ENCODE measurements at regions not wholly inside any gene's neighbourhood (a gene's known extent, or its start where the extent isn't known, plus 50 kb on each side); places are given as distances from the start of the nearest gene placed in this dataset.

DNA sequence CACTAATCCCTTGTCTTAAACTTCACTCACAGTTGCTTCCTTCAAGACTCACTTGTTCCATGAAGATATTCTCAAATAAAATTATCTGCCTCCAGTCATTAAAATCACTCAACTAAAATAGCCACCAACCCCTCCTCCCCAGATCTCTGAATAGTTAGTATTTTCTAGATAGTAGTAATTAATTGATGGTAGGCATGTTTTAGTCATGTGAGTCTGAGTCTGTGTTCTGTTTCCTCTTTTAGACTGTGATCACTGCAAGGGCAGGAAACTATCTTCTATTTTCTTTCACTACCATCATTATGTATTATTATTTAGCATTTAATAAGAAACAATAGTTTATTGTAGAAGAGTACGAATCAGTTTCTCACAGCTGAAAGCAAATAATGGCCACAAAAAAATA, 1080.5 kb downstream of the IGSF11 start:
- DNase-seq (ENCODE audit: low read depth in 4 of 4, low spot score in 3 of 4) = no peak

DNA sequence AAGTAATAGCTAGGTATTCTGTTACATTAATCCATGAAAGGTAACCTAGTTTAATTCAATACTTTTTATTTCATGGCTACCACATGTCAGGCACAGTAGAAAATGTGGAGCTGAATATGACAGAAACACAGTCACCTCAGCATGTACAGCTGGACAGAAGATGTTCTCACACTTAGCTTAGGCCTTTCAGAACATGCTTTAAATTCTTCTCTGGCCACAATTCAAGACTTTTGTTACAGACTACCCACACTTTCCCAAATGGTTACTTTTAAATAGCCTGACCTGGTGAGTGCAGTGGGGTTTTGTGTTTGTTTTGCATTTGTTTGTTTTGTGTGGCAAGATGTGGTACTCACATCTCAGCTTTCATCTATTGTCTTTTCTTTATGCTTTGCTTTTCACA, 1079.5 kb downstream of the IGSF11 start:
- DNase-seq (ENCODE audit: low read depth in 4 of 4, low spot score in 3 of 4) = no peak

DNA sequence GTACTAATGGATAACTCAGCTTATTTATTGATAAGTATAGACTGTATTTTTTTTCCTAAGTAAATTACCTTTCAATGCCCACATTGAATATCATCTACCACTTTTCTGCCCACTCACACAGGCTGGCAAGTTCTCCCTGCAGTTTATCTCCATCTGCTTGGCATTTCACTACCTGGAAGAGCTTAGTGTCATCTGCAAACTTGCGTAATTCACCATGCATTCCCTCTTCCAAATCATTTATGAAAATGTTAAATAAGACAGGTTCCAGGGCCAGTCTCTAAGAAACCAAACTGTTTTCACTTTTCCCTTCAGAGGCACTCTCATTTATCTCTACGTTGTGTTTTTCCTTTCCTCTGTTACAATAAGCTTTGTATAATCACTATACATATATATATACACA, 1076.6 kb downstream of the IGSF11 start:
- no peak for DNase-seq (ENCODE audit: low read depth in 4 of 4, low spot score in 3 of 4)

DNA sequence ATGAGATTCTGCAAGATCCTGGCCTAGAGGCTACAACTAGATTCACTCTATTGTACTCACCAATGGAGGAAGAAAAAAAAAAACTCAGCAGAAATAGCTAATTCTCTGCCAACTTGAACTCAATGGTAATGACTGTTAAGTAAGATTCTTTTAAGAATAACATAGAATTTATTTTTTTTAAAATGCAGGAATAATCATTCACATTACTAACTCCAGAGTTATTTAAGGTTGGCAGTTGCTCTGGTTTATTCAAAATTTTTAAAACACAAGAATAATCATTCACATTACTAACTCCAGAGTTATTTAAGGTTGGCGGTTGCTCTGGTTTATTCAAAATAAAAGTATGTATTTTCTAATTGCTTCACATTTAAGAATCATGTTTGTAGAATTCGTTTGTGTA, 1071.9 kb downstream of the IGSF11 start:
- no peak for DNase-seq (ENCODE audit: low read depth in 4 of 4, low spot score in 3 of 4)

DNA sequence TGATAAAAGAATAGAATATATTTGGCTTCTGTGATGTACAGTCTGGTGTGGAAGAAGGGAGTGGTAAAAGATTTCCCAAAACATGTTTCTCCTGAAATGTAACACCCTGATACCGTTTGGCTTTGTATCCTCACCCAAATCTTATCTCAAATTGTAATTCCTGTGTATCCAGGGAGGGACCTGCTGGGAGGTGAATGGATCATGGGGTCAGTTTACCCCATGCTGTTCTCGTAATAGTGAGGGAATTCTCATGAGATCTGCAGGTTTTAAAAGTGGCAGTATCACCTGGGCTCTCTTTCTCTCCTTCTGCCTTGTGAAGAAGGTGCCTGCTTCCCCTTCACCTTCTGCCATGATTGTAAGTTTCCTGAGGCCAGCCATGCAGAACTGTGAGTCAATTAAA, 1070.8 kb downstream of the IGSF11 start:
- DNase-seq (ENCODE audit: low read depth in 4 of 4, low spot score in 3 of 4) = no peak

- DNase-seq (ENCODE audit: low read depth in 4 of 4, low spot score in 3 of 4) = no peak
Measured at GRCh38 chr3:117964814-117965213, 1069.8 kb downstream of the IGSF11 start.

DNA sequence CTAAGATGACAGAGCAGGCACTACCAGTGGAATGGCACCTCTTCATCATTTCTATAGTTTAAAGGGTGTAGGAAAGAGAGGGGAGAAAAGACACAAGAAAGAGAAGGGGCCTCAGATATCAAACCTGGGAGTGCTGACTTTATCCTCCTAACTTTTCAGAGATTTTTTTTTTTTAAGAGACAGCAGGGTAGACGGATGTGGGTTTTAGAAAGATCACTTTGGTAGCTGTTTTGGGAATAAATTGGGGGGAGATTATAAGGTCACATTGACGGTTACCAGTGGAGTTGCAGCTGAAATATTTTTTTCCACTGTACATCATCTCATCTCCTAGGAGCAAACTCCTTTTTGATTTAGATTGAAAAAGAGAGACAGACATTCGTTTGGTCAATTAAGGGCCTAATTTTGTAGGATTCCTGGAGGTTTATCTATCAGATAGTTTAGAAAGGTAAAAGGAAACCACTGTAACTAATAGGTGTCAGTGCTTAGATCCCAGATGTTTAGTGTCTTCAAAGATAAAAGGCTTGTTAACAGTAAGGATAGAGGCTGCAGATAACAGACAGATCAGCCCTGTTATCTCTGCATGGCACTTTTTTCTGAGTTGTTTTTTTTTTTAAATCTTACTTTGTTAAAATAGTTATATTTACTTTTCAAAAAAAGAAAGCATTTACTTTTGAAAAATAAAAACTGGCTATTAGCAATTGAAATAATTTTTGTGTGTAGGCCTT, 1057.0 kb downstream of the IGSF11 start:
- DNase-seq (ENCODE audit: low read depth in 4 of 4, low spot score in 3 of 4) = no peak

DNA sequence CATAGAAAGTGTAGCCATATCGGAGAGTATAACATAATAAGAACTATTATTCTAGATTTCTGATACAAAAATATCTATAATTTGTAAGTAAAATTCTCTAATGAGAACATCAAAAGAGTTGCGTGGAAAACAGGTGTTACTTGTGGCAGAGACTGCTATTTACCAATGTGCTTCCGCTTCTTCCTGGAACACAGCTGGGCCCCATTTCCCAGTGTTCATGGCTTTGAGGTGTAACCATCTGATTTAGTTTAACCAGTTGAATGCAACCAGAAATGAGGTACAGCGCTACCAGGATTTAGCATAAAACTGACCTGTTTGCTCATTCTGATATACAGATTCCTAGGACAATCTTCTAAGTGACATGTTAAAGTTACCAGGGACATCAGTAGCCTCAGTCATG, 1055.2 kb downstream of the IGSF11 start:
- no peak for DNase-seq (ENCODE audit: low read depth in 4 of 4, low spot score in 3 of 4)

DNA sequence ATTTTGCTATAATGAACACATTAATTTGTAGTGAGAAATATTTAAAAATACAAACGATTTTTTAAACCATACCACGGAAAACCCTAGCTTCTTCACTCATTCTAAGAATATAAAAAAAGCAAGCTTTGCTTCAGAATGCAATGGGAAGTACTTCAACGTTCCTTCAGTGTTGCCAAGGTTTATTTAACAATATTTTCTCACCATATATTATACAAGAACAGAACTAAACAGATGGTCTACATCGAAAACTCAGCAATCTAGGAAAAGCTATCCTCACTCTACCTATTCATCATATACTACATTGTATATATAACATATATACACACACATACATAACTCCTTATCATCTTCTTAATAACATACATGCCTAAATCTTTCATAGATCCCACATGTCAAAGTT, 1047.4 kb downstream of the IGSF11 start:
- DNase-seq (ENCODE audit: low read depth in 4 of 4, low spot score in 3 of 4) = no peak

GRCh38 chr3:117989982-117990381, 1044.7 kb downstream of the IGSF11 start:
- DNase-seq (ENCODE audit: low read depth in 4 of 4, low spot score in 3 of 4) = no peak

DNA sequence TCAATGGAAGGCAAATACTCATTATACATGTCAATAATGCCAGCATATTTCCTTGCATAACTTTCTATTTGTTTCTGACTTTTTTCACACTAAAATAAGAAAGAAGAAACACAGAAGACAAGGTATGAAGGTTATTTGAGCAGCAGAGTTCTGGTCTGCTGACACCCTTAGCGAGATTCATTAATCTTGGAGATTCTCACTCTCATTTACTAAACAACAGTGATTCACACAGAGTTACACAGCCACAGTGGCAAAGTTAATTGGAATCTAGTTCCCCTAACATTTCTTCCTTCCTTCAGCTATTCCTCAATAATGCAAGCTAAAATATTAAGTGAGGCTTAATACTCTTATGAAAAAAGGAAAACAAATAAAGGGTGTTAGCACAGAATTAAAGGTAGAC, 1044.0 kb downstream of the IGSF11 start:
- DNase-seq (ENCODE audit: low read depth in 4 of 4, low spot score in 3 of 4) = no peak

- no peak for DNase-seq (ENCODE audit: low read depth in 4 of 4, low spot score in 3 of 4)
Measured at GRCh38 chr3:117995842-117996437, 1038.7 kb downstream of the IGSF11 start.

DNA sequence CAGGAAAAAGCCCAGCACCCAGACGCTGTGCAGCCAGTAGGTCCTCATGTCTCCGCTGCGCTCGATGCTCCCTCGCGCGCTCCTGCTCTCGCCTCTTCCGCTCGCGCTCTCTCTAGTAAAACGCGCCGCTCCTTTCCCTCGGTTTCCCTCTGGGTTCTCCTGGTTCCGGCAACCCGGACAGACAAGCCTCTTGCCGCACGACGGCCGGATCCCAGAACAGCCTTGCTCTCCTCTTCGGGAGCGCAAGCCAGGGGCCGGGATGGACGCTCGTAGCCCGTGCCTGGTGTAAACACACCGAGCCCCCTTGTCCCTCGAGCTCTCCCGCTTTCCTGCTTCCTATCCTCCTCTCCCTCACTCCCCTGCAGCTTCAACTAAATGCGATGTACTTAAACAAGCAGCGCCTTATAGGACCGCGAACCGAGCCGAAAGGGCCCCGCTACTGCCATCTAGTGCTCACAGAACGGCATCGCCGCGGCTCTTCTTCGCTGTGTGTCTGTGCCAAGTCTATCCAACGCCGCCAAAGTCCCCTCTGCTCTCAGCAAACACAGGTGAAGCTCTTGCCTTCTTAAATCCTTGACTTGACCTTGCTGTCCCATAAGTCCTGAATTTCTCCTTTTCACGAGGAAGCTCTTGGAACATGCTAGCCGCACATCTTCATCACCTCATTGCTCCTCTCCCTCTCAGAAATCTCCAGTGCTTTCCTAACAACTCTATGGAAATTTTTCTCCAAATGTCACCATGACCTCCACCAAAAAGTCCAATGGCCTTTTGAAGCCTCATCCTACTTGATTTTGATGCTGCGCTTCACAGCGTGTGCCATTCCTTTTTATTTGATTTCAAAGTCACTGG, 1037.2 kb downstream of the IGSF11 start:
- DNase-seq (ENCODE audit: low read depth in 4 of 4, low spot score in 3 of 4) = peak; percentile 62 to 74 (median 70)

GRCh38 chr3:117998071-117998470, 1036.6 kb downstream of the IGSF11 start:
- no peak for DNase-seq (ENCODE audit: low read depth in 4 of 4, low spot score in 3 of 4)

GRCh38 chr3:118000219-118000618, 1034.4 kb downstream of the IGSF11 start:
- no peak for DNase-seq (ENCODE audit: low read depth in 4 of 4, low spot score in 3 of 4)

- DNase-seq (ENCODE audit: low read depth in 4 of 4, low spot score in 3 of 4) = no peak
Measured at GRCh38 chr3:118001380-118001779, 1033.3 kb downstream of the IGSF11 start.

DNA sequence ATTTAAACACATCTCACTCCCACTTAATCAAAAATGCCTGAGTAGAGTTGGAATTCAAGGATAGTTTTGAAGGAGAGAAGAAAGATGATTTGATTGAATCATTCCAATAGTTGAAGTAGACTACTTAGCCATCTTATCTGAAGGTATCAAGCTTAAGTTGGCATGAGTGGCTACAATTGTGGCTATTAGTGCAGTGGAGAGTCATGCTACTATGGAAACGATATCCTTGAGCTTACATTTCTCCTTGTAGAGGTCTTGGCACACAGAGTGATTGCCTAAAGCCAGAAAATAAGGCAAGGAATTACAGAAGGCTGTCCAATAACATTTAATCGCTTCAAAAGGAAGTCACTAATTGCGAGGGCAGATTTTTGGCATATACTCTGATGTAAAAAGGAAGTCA, 1022.7 kb downstream of the IGSF11 start:
- no peak for DNase-seq (ENCODE audit: low read depth in 4 of 4, low spot score in 3 of 4)

DNA sequence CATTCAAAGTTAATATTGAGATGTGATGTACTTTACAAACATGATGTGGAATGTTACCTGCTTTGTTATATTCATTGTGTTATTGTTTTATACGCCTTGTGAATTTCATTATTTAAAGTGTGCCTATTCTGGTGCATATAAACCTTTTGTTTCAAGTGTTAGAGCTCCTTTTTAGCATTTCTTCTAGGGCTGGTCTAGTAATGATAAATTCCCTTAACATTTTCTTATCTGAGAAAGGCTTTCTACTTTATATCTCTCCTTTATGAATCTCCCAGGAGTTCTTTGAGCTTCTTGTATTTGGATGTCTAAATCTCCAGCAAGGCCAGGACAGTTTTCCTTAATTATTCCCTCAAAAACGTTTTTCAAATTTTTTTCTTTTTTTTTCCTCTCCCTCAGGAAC, 1005.6 kb downstream of the IGSF11 start:
- no peak for DNase-seq (ENCODE audit: low read depth in 4 of 4, low spot score in 3 of 4)

GRCh38 chr3:118036215-118036614, 998.4 kb downstream of the IGSF11 start:
- no peak for DNase-seq (ENCODE audit: low read depth in 4 of 4, low spot score in 3 of 4)

- no peak for DNase-seq (ENCODE audit: low read depth in 4 of 4, low spot score in 3 of 4)
Measured at GRCh38 chr3:118055381-118055780, 979.3 kb downstream of the IGSF11 start.

DNA sequence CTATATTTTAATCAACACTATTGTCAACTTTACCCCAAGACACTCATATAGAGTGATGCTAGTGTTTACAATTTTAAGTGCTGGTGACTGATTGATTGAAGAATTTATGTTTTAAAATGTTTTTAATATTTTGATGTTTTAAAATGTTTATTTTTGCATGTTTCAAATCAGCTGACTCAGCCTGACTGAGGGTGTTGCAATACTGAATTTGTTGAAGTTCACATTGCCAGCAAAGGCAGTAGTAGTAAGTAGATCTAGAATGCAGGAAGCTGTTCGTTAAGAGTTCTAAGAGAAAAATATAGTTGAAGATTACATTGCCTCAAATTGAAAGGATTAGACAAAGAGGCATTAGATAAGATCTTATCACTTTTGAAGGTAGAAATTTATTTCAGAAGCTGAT, 977.6 kb downstream of the IGSF11 start:
- DNase-seq (ENCODE audit: low read depth in 4 of 4, low spot score in 3 of 4) = no peak

- DNase-seq (ENCODE audit: low read depth in 4 of 4, low spot score in 3 of 4) = no peak
Measured at GRCh38 chr3:118059096-118059495, 975.5 kb downstream of the IGSF11 start.

Measured in left renal pelvis (tissue), 4 donors.